Keratinocyte (primary cell): ENCODE measurements at regions not wholly inside any gene's neighbourhood (a gene's known extent, or its start where the extent isn't known, plus 50 kb on each side); places are given as distances from the start of the nearest gene placed in this dataset.

Source experiments
- DNase-seq: peaks from one replicate; pipeline ENCODE4 v3.0.0-alpha.2; 2011; ENCODE audit warnings: low read depth, missing footprints, low spot score
- FAIRE-seq: peaks from 2 replicates; lab custom pipeline; 2011; peaks lifted over from hg19 to GRCh38; lab: Jason Lieb, UNC
- H2AFZ ChIP-seq: 2 replicates; pipeline ENCODE4 v1.6.0; 2012; ENCODE audit warnings: low read length, control low read depth, inconsistent platforms; ENCODE audit not compliant: control insufficient read depth
- H3K27ac ChIP-seq: 2 replicates; pipeline ENCODE4 v1.5.1; 2011; ENCODE audit warnings: low read length; ENCODE audit not compliant: control insufficient read depth, insufficient read depth
- H3K27me3 ChIP-seq: 3 replicates; pipeline ENCODE4 v1.6.0; 2011; ENCODE audit warnings: low read length; ENCODE audit not compliant: control insufficient read depth, insufficient read depth; ENCODE audit errors: extremely low read depth
- H3K36me3 ChIP-seq, 2 experiments: 2 replicates in 1 of 2; 3 replicates in 1 of 2; pipeline ENCODE4 v1.5.1; 2011; ENCODE audit warnings: low read length in 2 of 2, mild to moderate bottlenecking in 1 of 2; ENCODE audit not compliant: control insufficient read depth in 2 of 2, insufficient read depth in 2 of 2; ENCODE audit errors: extremely low read depth in 1 of 2
- H3K4me1 ChIP-seq: 3 replicates; pipeline ENCODE4 v1.5.1; 2011; ENCODE audit warnings: low read length; ENCODE audit not compliant: control insufficient read depth, insufficient read depth; ENCODE audit errors: extremely low read depth
- H3K4me2 ChIP-seq: 3 replicates; pipeline ENCODE4 v1.6.0; 2011; ENCODE audit warnings: low read depth, low read length; ENCODE audit not compliant: control insufficient read depth, insufficient read depth; ENCODE audit errors: extremely low read depth
- H3K4me3 ChIP-seq, 3 experiments: fragments of 200-600 bp in 1 of 3; sonication (generic) in 1 of 3; 2 replicates in 2 of 3; 3 replicates in 1 of 3; pipeline ENCODE4 v1.5.1; 2011 to 2016; ENCODE audit warnings: low read length in 3 of 3, mild to moderate bottlenecking in 3 of 3, control low read depth in 2 of 3, inconsistent platforms in 1 of 3, low read depth in 1 of 3, mixed read lengths in 1 of 3, mixed run types in 1 of 3, moderate library complexity in 1 of 3; ENCODE audit not compliant: control insufficient read depth in 2 of 3, insufficient read depth in 2 of 3; ENCODE audit errors: extremely low read depth in 1 of 3
- H3K79me2 ChIP-seq: 2 replicates; pipeline ENCODE4 v1.6.0; 2012; ENCODE audit warnings: low read length; ENCODE audit not compliant: control insufficient read depth, insufficient read depth
- H3K9ac ChIP-seq: 3 replicates; pipeline ENCODE4 v1.6.0; 2011; ENCODE audit warnings: low read length; ENCODE audit not compliant: control insufficient read depth, insufficient read depth; ENCODE audit errors: extremely low read depth
- H3K9me1 ChIP-seq: 3 replicates; pipeline ENCODE4 v1.6.0; 2011; ENCODE audit warnings: low read length; ENCODE audit not compliant: control insufficient read depth, insufficient read depth; ENCODE audit errors: extremely low read depth
- H3K9me3 ChIP-seq: 2 replicates; pipeline ENCODE4 v1.5.1; 2012; ENCODE audit warnings: low read depth, low read length; ENCODE audit not compliant: control insufficient read depth
- H4K20me1 ChIP-seq: 3 replicates; pipeline ENCODE4 v1.6.0; 2011; ENCODE audit warnings: low read length; ENCODE audit not compliant: control insufficient read depth, insufficient read depth; ENCODE audit errors: extremely low read depth
- EZH2 ChIP-seq: IDR thresholded peaks from one replicate; pipeline ENCODE4 v1.6.1; 2012; ENCODE audit warnings: inconsistent platforms, mild to moderate bottlenecking, low read length, moderate library complexity
- dilution Hi-C: fragments of 300-500 bp; cut with MboI; formaldehyde crosslinking; loops from one replicate; pipeline ENCODE4 v1.7.0; 2020; ENCODE audit warnings: low sequenced_read_pairs; ENCODE audit not compliant: extremely low pct_ligation_motif_present
- TF ChIP-seq, protein P1 (sequence below), 3 experiments: IDR thresholded peaks in 1 of 3; conservative IDR thresholded peaks in 1 of 3; optimal IDR thresholded peaks in 1 of 3; 2 replicates in 2 of 3; 3 replicates in 1 of 3; pipeline versions ENCODE3 to v1.5.1; 2011; ENCODE audit warnings: low read length in 3 of 3, mild to moderate bottlenecking in 3 of 3, moderate library complexity in 2 of 3, control low read depth in 1 of 3, inconsistent platforms in 1 of 3; ENCODE audit not compliant: insufficient read depth in 2 of 3; ENCODE audit errors: extremely low read depth in 1 of 3

DNA sequence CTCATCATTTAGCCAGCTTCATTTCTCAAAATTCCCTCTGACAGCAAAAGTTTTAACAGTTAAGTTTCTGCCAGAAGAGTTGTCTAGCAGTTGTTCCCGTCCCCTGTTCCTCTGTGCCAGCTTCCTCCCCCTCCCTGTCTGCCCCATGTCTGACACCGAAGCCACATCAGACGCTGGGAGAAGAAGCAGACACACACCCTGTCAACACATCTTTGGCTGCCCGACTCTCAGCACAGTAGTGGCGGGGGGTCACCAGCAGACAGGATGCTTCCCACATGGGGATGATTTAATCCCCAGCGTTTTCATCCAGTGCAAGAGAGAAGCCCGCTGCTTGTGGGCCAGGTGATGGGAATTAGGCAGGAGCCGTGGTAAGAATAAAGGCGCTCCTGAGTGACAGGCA is 379.4 kb upstream of the RUNX1 start:
- no peak overlapping the region for H3K27ac ChIP-seq
- no peak for TF ChIP-seq EZH2
- H3K36me3 ChIP-seq = no peaks in the 10 kb centered on the region
- DNase-seq (no peak), FAIRE-seq (no peak)
- no peaks in the 10 kb centered on the region for H3K27me3 ChIP-seq
- no peaks in the 10 kb centered on the region for H3K79me2 ChIP-seq
- no peaks in the 10 kb centered on the region for H3K9me1 ChIP-seq
- H3K4me1 ChIP-seq = no peaks in the 10 kb centered on the region
- H3K4me3 ChIP-seq = no peak overlapping the region
- dilution Hi-C loops = no loop called here
- no peak overlapping the region for H3K4me2 ChIP-seq
- no peaks in the 10 kb centered on the region for H3K9me3 ChIP-seq
- no peaks in the 10 kb centered on the region for H4K20me1 ChIP-seq
- H2AFZ ChIP-seq = no peak overlapping the region
- no peak overlapping the region for H3K9ac ChIP-seq

DNA sequence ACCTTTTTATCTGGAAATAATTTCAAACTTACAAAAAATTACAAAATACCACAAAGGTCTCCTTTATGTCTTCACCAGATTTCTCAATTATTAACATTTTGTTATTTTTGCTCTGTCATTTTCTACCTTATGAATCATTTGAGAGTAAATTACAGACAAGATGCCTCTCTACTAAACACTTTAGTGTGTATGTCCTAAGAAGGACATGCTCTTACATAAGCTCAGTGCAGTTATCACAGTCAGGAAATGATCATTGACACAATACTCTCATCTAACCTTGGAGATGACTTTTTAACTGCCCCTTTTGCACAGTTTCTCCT is 378.9 kb upstream of the RUNX1 start:
- Histone ChIP-seq H3K4me3 (no peak overlapping the region), H3K9ac (no peak overlapping the region), H3K9me3 (no peaks in the 10 kb centered on the region), H3K27me3 (no peaks in the 10 kb centered on the region), H2AFZ (no peak overlapping the region), H3K4me1 (no peaks in the 10 kb centered on the region), H3K79me2 (no peaks in the 10 kb centered on the region), H3K9me1 (no peaks in the 10 kb centered on the region), H4K20me1 (no peaks in the 10 kb centered on the region), H3K36me3 (no peaks in the 10 kb centered on the region), H3K4me2 (no peak overlapping the region), H3K27ac (no peak overlapping the region)
- dilution Hi-C loops = no loop called here
- FAIRE-seq (no peak), DNase-seq (no peak)
- no peak for TF ChIP-seq EZH2
- TF ChIP-seq, protein P1, sequence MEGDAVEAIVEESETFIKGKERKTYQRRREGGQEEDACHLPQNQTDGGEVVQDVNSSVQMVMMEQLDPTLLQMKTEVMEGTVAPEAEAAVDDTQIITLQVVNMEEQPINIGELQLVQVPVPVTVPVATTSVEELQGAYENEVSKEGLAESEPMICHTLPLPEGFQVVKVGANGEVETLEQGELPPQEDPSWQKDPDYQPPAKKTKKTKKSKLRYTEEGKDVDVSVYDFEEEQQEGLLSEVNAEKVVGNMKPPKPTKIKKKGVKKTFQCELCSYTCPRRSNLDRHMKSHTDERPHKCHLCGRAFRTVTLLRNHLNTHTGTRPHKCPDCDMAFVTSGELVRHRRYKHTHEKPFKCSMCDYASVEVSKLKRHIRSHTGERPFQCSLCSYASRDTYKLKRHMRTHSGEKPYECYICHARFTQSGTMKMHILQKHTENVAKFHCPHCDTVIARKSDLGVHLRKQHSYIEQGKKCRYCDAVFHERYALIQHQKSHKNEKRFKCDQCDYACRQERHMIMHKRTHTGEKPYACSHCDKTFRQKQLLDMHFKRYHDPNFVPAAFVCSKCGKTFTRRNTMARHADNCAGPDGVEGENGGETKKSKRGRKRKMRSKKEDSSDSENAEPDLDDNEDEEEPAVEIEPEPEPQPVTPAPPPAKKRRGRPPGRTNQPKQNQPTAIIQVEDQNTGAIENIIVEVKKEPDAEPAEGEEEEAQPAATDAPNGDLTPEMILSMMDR (optimal IDR thresholded peaks at IDR 0.05 in 1 of 3, IDR thresholded peaks at IDR 0.05 in 1 of 3, conservative IDR thresholded peaks at IDR 0.05 in 1 of 3; ENCODE audit: extremely low read depth in 1 of 3, insufficient read depth in 2 of 3, low read length in 3 of 3) = no peak

GRCh38 chr21:35427320-35428000 is 378.4 kb upstream of the RUNX1 start:
- no peak for FAIRE-seq

More at GRCh38 chr21:35427320-35428000, 378.4 kb upstream of the RUNX1 start:
- Histone ChIP-seq H3K79me2 (no peaks in the 10 kb centered on the region), H4K20me1 (no peaks in the 10 kb centered on the region), H3K36me3 (no peaks in the 10 kb centered on the region), H3K9me3 (no peaks in the 10 kb centered on the region), H3K4me2 (no peak overlapping the region), H3K9ac (no peak overlapping the region), H3K27me3 (no peaks in the 10 kb centered on the region), H3K27ac (no peak overlapping the region), H2AFZ (no peak overlapping the region), H3K4me1 (no peaks in the 10 kb centered on the region), H3K9me1 (no peaks in the 10 kb centered on the region), H3K4me3 (no peak overlapping the region)
- no peak for TF ChIP-seq EZH2
- TF ChIP-seq, protein P1 (optimal IDR thresholded peaks at IDR 0.05 in 1 of 3, IDR thresholded peaks at IDR 0.05 in 1 of 3, conservative IDR thresholded peaks at IDR 0.05 in 1 of 3; ENCODE audit: extremely low read depth in 1 of 3, insufficient read depth in 2 of 3, low read length in 3 of 3) = no peak
- DNase-seq = no peak
- dilution Hi-C loops = no loop called here
